ENCODE measurements at regions not wholly inside any gene's neighbourhood (a gene's known extent, or its start where the extent isn't known, plus 50 kb on each side); places are given as distances from the start of the nearest gene placed in this dataset.

GRCh38 chr1:198106011-198106410 is 50.8 kb upstream of the NEK7 start:
- DNase-seq (ENCODE audit: extremely low spot score): no peak
- no peak for TF ChIP-seq CTCF (IDR thresholded peaks at IDR 0.05; ENCODE audit: control extremely low read depth, extremely low read depth, low read depth, missing control alignments)
- CTCF ChIA-PET: no interaction called here
- POLR2A ChIA-PET: no interaction called here
